Suprapubic skin (tissue), 4 donors: ENCODE measurements at regions not wholly inside any gene's neighbourhood (a gene's known extent, or its start where the extent isn't known, plus 50 kb on each side); places are given as distances from the start of the nearest gene placed in this dataset.

Source experiments
- DNase-seq, 2 donors: peaks; one replicate each; pipeline ENCODE4 v3.0.0-alpha.2; 2019; ENCODE audit warnings: low spot score in 2 of 2
- H3K27ac ChIP-seq: fragments of 200-600 bp; sonication (generic); one replicate; pipeline ENCODE4 v1.5.1; 2019
- H3K27me3 ChIP-seq: fragments of 200-600 bp; sonication (generic); one replicate; pipeline ENCODE4 v1.5.1; 2019
- H3K36me3 ChIP-seq: fragments of 200-600 bp; sonication (generic); one replicate; pipeline ENCODE4 v1.5.1; 2019
- H3K4me1 ChIP-seq: fragments of 200-600 bp; sonication (generic); one replicate; pipeline ENCODE4 v1.5.1; 2019
- H3K4me3 ChIP-seq: fragments of 200-600 bp; sonication (generic); one replicate; pipeline ENCODE4 v1.5.1; 2019; ENCODE audit warnings: mild to moderate bottlenecking
- H3K9me3 ChIP-seq: fragments of 200-600 bp; sonication (generic); one replicate; pipeline ENCODE4 v1.5.1; 2019
- CTCF ChIP-seq, 2 donors: fragments of 200-600 bp in 1 of 2; fragments of 450-650 bp in 1 of 2; sonication (generic) in 1 of 2; IDR thresholded peaks; one replicate each; pipeline ENCODE4 v1.5.1; 2016 to 2019; ENCODE audit warnings: antibody characterized with exemption in 2 of 2, mild to moderate bottlenecking in 1 of 2, moderate library complexity in 1 of 2
- EP300 ChIP-seq: sonication (generic); formaldehyde crosslinking; IDR thresholded peaks from one replicate; pipeline ENCODE4 v1.6.1; 2017; ENCODE audit warnings: antibody characterized with exemption
- POLR2A ChIP-seq, 2 donors: fragments of 450-650 bp; IDR thresholded peaks; one replicate each; pipeline ENCODE4 v1.6.1; 2017; ENCODE audit warnings: antibody characterized with exemption in 2 of 2, mild to moderate bottlenecking in 2 of 2, moderate library complexity in 2 of 2
- POLR2AphosphoS5 ChIP-seq, 3 donors: sonication (generic); formaldehyde crosslinking; IDR thresholded peaks; one replicate each; pipeline ENCODE4 v1.6.1; 2017; ENCODE audit warnings: antibody characterized with exemption in 3 of 3
- WGBS: methylation state at CpG from one replicate; pipeline ENCODE4 v1.1.5; 2018; 5-methylcytosine and 5-hydroxymethylcytosine counted together

- no peaks in the 10 kb centered on the region for H3K36me3 ChIP-seq
- no peaks in the 10 kb centered on the region for H3K4me1 ChIP-seq
- no peaks in the 10 kb centered on the region for H3K9me3 ChIP-seq
- no peak for TF ChIP-seq POLR2AphosphoS5 (IDR thresholded peaks at IDR 0.05)
- no peak for TF ChIP-seq CTCF (IDR thresholded peaks at IDR 0.05)
- TF ChIP-seq POLR2A (IDR thresholded peaks at IDR 0.05): no peak
- WGBS: 89% methylated on average over 2 of the region's 2 CpGs
- no peak overlapping the region for H3K27ac ChIP-seq
- no peak for DNase-seq
- H3K4me3 ChIP-seq: no peak overlapping the region
- no peaks in the 10 kb centered on the region for H3K27me3 ChIP-seq
Measured at GRCh38 chr1:221069986-221070385, 190.7 kb downstream of the HLX start.

GRCh38 chr1:221071777-221072176 lies 192.5 kb downstream of the HLX start:
- Histone ChIP-seq H3K4me1 (no peaks in the 10 kb centered on the region), H3K36me3 (no peaks in the 10 kb centered on the region), H3K27ac (no peak overlapping the region), H3K9me3 (no peaks in the 10 kb centered on the region), H3K4me3 (no peak overlapping the region), H3K27me3 (no peaks in the 10 kb centered on the region)
- TF ChIP-seq EP300: no peak
- no peak for TF ChIP-seq POLR2A (IDR thresholded peaks at IDR 0.05)
- 55% methylated on average over 1 of the region's 1 CpG for WGBS
- DNase-seq: no peak

- TF ChIP-seq POLR2AphosphoS5 (IDR thresholded peaks at IDR 0.05): no peak
- TF ChIP-seq CTCF (IDR thresholded peaks at IDR 0.05): no peak
- no peak for TF ChIP-seq POLR2A (IDR thresholded peaks at IDR 0.05)
- TF ChIP-seq EP300: no peak
- DNase-seq: no peak
- no peaks in the 10 kb centered on the region for H3K36me3 ChIP-seq
Measured at GRCh38 chr1:221072214-221072613, 193.0 kb downstream of the HLX start.

GRCh38 chr1:221074332-221074731 lies 195.1 kb downstream of the HLX start:
- no peaks in the 10 kb centered on the region for H3K4me1 ChIP-seq
- no peak for DNase-seq
- no peak for TF ChIP-seq POLR2AphosphoS5 (IDR thresholded peaks at IDR 0.05)
- no peak for TF ChIP-seq EP300
- TF ChIP-seq CTCF (IDR thresholded peaks at IDR 0.05): no peak
- no peak for TF ChIP-seq POLR2A (IDR thresholded peaks at IDR 0.05)
- no peak overlapping the region for H3K4me3 ChIP-seq
- no peaks in the 10 kb centered on the region for H3K36me3 ChIP-seq
- WGBS: 73% methylated on average over 2 of the region's 2 CpGs
- H3K9me3 ChIP-seq: no peaks in the 10 kb centered on the region
- no peak overlapping the region for H3K27ac ChIP-seq
- H3K27me3 ChIP-seq: no peaks in the 10 kb centered on the region

More at GRCh38 chr1:221072214-221072613, 193.0 kb downstream of the HLX start:
- H3K27ac ChIP-seq: no peak overlapping the region
- H3K4me3 ChIP-seq: no peak overlapping the region
- no peaks in the 10 kb centered on the region for H3K4me1 ChIP-seq
- no peaks in the 10 kb centered on the region for H3K9me3 ChIP-seq
- H3K27me3 ChIP-seq: no peaks in the 10 kb centered on the region
- 50% methylated on average over 1 of the region's 1 CpG for whole genome bisulfite sequencing

GRCh38 chr1:221075911-221076310 lies 196.7 kb downstream of the HLX start:
- Histone ChIP-seq H3K36me3 (no peaks in the 10 kb centered on the region), H3K27ac (no peak overlapping the region), H3K4me1 (no peaks in the 10 kb centered on the region), H3K9me3 (no peaks in the 10 kb centered on the region), H3K27me3 (no peaks in the 10 kb centered on the region), H3K4me3 (no peak overlapping the region)
- no peak for TF ChIP-seq EP300
- TF ChIP-seq POLR2AphosphoS5 (IDR thresholded peaks at IDR 0.05): no peak
- no peak for TF ChIP-seq CTCF (IDR thresholded peaks at IDR 0.05)
- no peak for TF ChIP-seq POLR2A (IDR thresholded peaks at IDR 0.05)
- WGBS: 46% methylated on average over 3 of the region's 3 CpGs
- DNase-seq: no peak

- Histone ChIP-seq H3K36me3 (no peaks in the 10 kb centered on the region), H3K4me3 (no peak overlapping the region), H3K9me3 (no peaks in the 10 kb centered on the region), H3K27ac (no peak overlapping the region), H3K4me1 (no peaks in the 10 kb centered on the region), H3K27me3 (no peaks in the 10 kb centered on the region)
- 49% methylated on average over 3 of the region's 3 CpGs for WGBS
- no peak for DNase-seq
- TF ChIP-seq CTCF (IDR thresholded peaks at IDR 0.05): no peak
- no peak for TF ChIP-seq EP300
- TF ChIP-seq POLR2A (IDR thresholded peaks at IDR 0.05): no peak
Measured at GRCh38 chr1:221076391-221076811, 197.2 kb downstream of the HLX start.
